ENCODE measurements at regions not wholly inside any gene's neighbourhood (a gene's known extent, or its start where the extent isn't known, plus 50 kb on each side); places are given as distances from the start of the nearest gene placed in this dataset.
"Not testable (repeated sequence)": the region's sequence is repeated elsewhere in the genome, so short reads cannot be mapped to it uniquely, and the experiment has no call there.

DNA sequence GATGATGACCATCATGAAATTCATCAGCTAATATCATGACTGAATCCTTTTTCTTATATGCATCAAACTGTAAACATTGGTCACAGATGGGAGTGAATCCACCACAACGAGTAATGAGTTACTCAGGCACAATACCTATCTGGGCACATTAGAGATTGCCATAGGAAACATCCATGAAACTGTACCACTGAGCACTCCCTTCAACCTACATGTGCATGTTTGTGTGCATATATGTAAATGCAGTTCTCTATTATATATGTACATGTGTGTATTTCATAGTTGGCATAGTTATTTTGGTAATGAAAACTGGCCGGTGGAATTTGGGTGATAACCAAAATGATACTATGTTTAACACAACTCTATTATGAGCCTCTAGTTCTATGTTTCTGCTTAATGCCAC, 387.3 kb upstream of the ARRDC3 start:
- TF ChIP-seq NFATC4 (CRISPR knock-in tag; IDR thresholded peaks at IDR 0.05), result no peak
- TF ChIP-seq, protein P1, sequence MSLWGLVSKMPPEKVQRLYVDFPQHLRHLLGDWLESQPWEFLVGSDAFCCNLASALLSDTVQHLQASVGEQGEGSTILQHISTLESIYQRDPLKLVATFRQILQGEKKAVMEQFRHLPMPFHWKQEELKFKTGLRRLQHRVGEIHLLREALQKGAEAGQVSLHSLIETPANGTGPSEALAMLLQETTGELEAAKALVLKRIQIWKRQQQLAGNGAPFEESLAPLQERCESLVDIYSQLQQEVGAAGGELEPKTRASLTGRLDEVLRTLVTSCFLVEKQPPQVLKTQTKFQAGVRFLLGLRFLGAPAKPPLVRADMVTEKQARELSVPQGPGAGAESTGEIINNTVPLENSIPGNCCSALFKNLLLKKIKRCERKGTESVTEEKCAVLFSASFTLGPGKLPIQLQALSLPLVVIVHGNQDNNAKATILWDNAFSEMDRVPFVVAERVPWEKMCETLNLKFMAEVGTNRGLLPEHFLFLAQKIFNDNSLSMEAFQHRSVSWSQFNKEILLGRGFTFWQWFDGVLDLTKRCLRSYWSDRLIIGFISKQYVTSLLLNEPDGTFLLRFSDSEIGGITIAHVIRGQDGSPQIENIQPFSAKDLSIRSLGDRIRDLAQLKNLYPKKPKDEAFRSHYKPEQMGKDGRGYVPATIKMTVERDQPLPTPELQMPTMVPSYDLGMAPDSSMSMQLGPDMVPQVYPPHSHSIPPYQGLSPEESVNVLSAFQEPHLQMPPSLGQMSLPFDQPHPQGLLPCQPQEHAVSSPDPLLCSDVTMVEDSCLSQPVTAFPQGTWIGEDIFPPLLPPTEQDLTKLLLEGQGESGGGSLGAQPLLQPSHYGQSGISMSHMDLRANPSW (CRISPR knock-in tag; conservative IDR thresholded peaks at IDR 0.05; ENCODE audit: low read depth), result no peak
- TF ChIP-seq, protein P2, sequence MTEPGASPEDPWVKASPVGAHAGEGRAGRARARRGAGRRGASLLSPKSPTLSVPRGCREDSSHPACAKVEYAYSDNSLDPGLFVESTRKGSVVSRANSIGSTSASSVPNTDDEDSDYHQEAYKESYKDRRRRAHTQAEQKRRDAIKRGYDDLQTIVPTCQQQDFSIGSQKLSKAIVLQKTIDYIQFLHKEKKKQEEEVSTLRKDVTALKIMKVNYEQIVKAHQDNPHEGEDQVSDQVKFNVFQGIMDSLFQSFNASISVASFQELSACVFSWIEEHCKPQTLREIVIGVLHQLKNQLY (CRISPR knock-in tag; IDR thresholded peaks at IDR 0.05), result no peak
- TF ChIP-seq TP53 (CRISPR knock-in tag; IDR thresholded peaks at IDR 0.05), result no peak
- TF ChIP-seq RORB (CRISPR knock-in tag; IDR thresholded peaks at IDR 0.05), result no peak
- no peak for TF ChIP-seq OVOL2 (CRISPR knock-in tag; IDR thresholded peaks at IDR 0.05; ENCODE audit: borderline replicate concordance)
- TF ChIP-seq, protein P3, sequence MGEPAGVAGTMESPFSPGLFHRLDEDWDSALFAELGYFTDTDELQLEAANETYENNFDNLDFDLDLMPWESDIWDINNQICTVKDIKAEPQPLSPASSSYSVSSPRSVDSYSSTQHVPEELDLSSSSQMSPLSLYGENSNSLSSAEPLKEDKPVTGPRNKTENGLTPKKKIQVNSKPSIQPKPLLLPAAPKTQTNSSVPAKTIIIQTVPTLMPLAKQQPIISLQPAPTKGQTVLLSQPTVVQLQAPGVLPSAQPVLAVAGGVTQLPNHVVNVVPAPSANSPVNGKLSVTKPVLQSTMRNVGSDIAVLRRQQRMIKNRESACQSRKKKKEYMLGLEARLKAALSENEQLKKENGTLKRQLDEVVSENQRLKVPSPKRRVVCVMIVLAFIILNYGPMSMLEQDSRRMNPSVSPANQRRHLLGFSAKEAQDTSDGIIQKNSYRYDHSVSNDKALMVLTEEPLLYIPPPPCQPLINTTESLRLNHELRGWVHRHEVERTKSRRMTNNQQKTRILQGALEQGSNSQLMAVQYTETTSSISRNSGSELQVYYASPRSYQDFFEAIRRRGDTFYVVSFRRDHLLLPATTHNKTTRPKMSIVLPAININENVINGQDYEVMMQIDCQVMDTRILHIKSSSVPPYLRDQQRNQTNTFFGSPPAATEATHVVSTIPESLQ (CRISPR knock-in tag; IDR thresholded peaks at IDR 0.05), result no peak
- no peak for TF ChIP-seq FOXP1 (CRISPR knock-in tag; IDR thresholded peaks at IDR 0.05; ENCODE audit: borderline replicate concordance)
- TF ChIP-seq, protein P4, sequence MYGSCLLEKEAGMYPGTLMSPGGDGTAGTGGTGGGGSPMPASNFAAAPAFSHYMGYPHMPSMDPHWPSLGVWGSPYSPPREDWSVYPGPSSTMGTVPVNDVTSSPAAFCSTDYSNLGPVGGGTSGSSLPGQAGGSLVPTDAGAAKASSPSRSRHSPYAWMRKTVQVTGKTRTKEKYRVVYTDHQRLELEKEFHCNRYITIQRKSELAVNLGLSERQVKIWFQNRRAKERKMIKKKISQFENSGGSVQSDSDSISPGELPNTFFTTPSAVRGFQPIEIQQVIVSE (CRISPR knock-in tag; IDR thresholded peaks at IDR 0.05; ENCODE audit: borderline replicate concordance), result no peak
- TF ChIP-seq GTF2I (CRISPR knock-in tag; conservative IDR thresholded peaks at IDR 0.05), result no peak
- TF ChIP-seq SMAD4 (CRISPR knock-in tag; IDR thresholded peaks at IDR 0.05), result no peak
- TF ChIP-seq CREB1 (CRISPR knock-in tag; IDR thresholded peaks at IDR 0.05), result no peak
- no peak for TF ChIP-seq ZNF416 (CRISPR knock-in tag; IDR thresholded peaks at IDR 0.05)
- Mint-ChIP-seq H3K4me3 (no peak overlapping the region), H3K36me3 (no peaks in the 10 kb centered on the region), H3K27ac (no peak overlapping the region), H3K9me3 (no peaks in the 10 kb centered on the region), H3K4me1 (peaks cover 12% of the 10 kb centered on the region), H3K27me3 (ENCODE audit: low read depth) (no peaks in the 10 kb centered on the region)
- CTCF ChIA-PET, result no interaction called here
- ATAC-seq (no peak), DNase-seq (ENCODE audit: low spot score) (no peak)
- POLR2A ChIA-PET, result no interaction called here

DNA sequence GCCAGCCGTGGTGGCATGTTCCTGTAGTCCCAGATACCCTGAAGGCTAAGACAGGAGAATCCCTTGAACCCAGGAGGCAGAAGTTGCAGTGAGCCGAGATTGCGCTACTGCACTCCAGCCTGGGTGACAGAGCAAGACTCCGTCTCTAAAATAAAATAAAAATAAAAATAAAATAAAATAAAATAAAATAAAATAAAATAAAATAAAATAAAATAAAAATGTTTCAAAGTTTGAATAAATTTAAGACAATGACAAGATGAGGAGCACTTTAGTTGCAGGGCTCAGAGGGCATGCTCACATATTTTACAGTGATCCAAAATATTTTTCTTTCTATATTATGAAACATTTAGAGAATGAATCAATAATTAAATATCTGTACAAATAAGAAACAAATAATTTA, 374.3 kb upstream of the ARRDC3 start:
- H3K4me1 Mint-ChIP-seq; ATAC-seq; H3K36me3 Mint-ChIP-seq; POLR2A ChIA-PET; CTCF ChIA-PET; H3K27me3 Mint-ChIP-seq (ENCODE audit: low read depth); DNase-seq (ENCODE audit: low spot score); H3K4me3 Mint-ChIP-seq; H3K27ac Mint-ChIP-seq: not testable (repeated sequence)
- peak; percentile 91 for TF ChIP-seq HMGA2 (CRISPR knock-in tag; IDR thresholded peaks at IDR 0.05)
- H3K9me3 Mint-ChIP-seq, result peaks cover 14% of the 10 kb centered on the region

DNA sequence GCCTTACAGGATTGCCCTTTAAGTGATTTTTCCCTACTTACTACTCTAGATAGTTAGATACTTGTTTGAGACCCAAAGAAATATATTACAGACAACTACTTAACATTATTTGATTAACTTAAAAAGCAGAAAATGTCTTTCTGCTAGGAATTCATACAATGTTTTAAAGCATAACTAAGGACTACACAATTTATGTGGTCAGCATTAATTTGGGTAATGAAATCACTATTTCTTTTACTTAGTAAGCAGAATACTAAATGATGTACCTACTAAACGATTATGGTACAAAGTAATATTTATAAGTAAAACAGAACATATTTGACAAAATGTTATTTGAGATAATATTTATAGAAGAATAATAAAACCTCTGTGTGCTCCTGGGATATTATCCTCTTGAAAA, 371.9 kb upstream of the ARRDC3 start:
- no peak for TF ChIP-seq NR1H2 (CRISPR knock-in tag; IDR thresholded peaks at IDR 0.05)
- H3K27me3 Mint-ChIP-seq (ENCODE audit: low read depth), result no peaks in the 10 kb centered on the region
- ChIA-PET CTCF (no interaction called here), POLR2A (no interaction called here)
- H3K4me1 Mint-ChIP-seq, result 0 out of 2 replicates have a peak, but pooled peaks cover 8% of the 10 kb centered on the region
- H3K4me3 Mint-ChIP-seq, result no peak overlapping the region
- peaks cover 14% of the 10 kb centered on the region for H3K9me3 Mint-ChIP-seq
- peaks cover 4% of the 10 kb centered on the region for H3K36me3 Mint-ChIP-seq
- no peak overlapping the region for H3K27ac Mint-ChIP-seq
- DNase-seq (ENCODE audit: low spot score) (no peak), ATAC-seq (no peak)

DNA sequence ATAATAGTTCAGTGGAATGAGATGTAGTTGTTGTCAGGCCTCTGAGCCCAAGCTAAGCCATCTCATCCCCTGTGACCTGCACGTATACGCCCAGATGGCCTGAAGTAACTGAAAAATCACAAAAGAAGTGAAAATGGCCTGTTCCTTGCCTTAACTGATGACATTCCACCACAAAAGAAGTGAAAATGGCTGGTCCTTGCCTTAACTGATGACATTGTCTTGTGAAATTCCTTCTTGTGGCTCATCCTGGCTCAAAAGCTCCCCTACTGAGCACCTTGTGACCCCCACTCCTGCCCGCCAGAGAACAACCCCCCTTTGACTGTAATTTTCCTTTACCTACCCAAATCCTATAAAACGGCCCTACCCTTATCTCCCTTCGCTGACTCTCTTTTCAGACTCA, 361.4 kb upstream of the ARRDC3 start:
- Mint-ChIP-seq H3K4me1 (peaks cover 62% of the 10 kb centered on the region), H3K27ac (peak overlapping the region; percentile 86)
- H3K4me3 Mint-ChIP-seq; H3K9me3 Mint-ChIP-seq; H3K36me3 Mint-ChIP-seq; DNase-seq (ENCODE audit: low spot score); CTCF ChIA-PET; H3K27me3 Mint-ChIP-seq (ENCODE audit: low read depth); POLR2A ChIA-PET: not testable (repeated sequence)
- TF ChIP-seq TEAD1 (CRISPR knock-in tag; IDR thresholded peaks at IDR 0.05), result peak; percentile 28; the same call in 1 of the 2 replicates
- peak; percentile 14 for ATAC-seq
